ENCODE measurements at regions not wholly inside any gene's neighbourhood (a gene's known extent, or its start where the extent isn't known, plus 50 kb on each side); places are given as distances from the start of the nearest gene placed in this dataset.

- FAIRE-seq: no peak
- no peak for DNase-seq
- Histone ChIP-seq H3K4me3 (no peak overlapping the region), H3K27ac (no peak overlapping the region), H3K27me3 (no peaks in the 10 kb centered on the region), H3K9me3 (no peaks in the 10 kb centered on the region), H3K4me1 (no peaks in the 10 kb centered on the region), H3K36me3 (no peaks in the 10 kb centered on the region)
- intact Hi-C loops (cut with DNase I): no loop called here
- ATAC-seq: no peak
- no peak for TF ChIP-seq CTCF (IDR thresholded peaks at IDR 0.05)
Measured at GRCh38 chr14:43621282-43621681, 885.8 kb downstream of the FSCB start.

- TF ChIP-seq CTCF (IDR thresholded peaks at IDR 0.05): no peak
- no peak overlapping the region for H3K4me3 ChIP-seq
Measured at GRCh38 chr14:43595096-43595772, 911.8 kb downstream of the FSCB start.

GRCh38 chr14:43591776-43592175 is 915.3 kb downstream of the FSCB start:
- intact Hi-C loops (cut with DNase I): no loop called here
- TF ChIP-seq CTCF (IDR thresholded peaks at IDR 0.05): no peak
- ATAC-seq (no peak), FAIRE-seq (no peak), DNase-seq (no peak)
- 30 to 57% methylated on average over 3 of the region's 3 CpGs for WGBS, 2 donors
- H3K4me3 ChIP-seq: no peak overlapping the region
- H3K27me3 ChIP-seq: no peaks in the 10 kb centered on the region
- H3K9me3 ChIP-seq: no peaks in the 10 kb centered on the region
- no peaks in the 10 kb centered on the region for H3K4me1 ChIP-seq
- H3K36me3 ChIP-seq: no peaks in the 10 kb centered on the region
- no peak overlapping the region for H3K27ac ChIP-seq

More at GRCh38 chr14:43595096-43595772, 911.8 kb downstream of the FSCB start:
- DNase-seq: no peak
- WGBS, 2 donors: 69 to 85% methylated on average over 2 of the region's 2 CpGs
- H3K9me3 ChIP-seq: no peaks in the 10 kb centered on the region
- no peak overlapping the region for H3K27ac ChIP-seq
- no peak for ATAC-seq
- FAIRE-seq: no peak
- no peaks in the 10 kb centered on the region for H3K4me1 ChIP-seq
- H3K36me3 ChIP-seq: no peaks in the 10 kb centered on the region
- no peaks in the 10 kb centered on the region for H3K27me3 ChIP-seq
- intact Hi-C loops (cut with DNase I): no loop called here

GRCh38 chr14:43587183-43587582 is 919.9 kb downstream of the FSCB start:
- DNase-seq (no peak), FAIRE-seq (no peak), ATAC-seq (no peak)
- Histone ChIP-seq H3K9me3 (no peaks in the 10 kb centered on the region), H3K4me1 (no peaks in the 10 kb centered on the region), H3K4me3 (no peak overlapping the region), H3K36me3 (no peaks in the 10 kb centered on the region), H3K27me3 (no peaks in the 10 kb centered on the region), H3K27ac (no peak overlapping the region)
- intact Hi-C loops (cut with DNase I): no loop called here
- no peak for TF ChIP-seq CTCF (IDR thresholded peaks at IDR 0.05)
- 68 to 75% methylated on average over 3 of the region's 3 CpGs for WGBS, 2 donors

GRCh38 chr14:43579671-43580070 is 927.4 kb downstream of the FSCB start:
- no peak for FAIRE-seq
- no peak for ATAC-seq

More at GRCh38 chr14:43579671-43580070, 927.4 kb downstream of the FSCB start:
- Histone ChIP-seq H3K27me3 (no peaks in the 10 kb centered on the region), H3K4me3 (no peak overlapping the region), H3K27ac (no peak overlapping the region), H3K9me3 (no peaks in the 10 kb centered on the region), H3K4me1 (no peaks in the 10 kb centered on the region), H3K36me3 (no peaks in the 10 kb centered on the region)
- DNase-seq: no peak
- 54 to 69% methylated on average over 2 of the region's 2 CpGs for WGBS, 2 donors
- intact Hi-C loops (cut with DNase I): no loop called here
- no peak for TF ChIP-seq CTCF (IDR thresholded peaks at IDR 0.05)

Measured in pancreas (tissue), 10 donors.